ENCODE measurements at regions not wholly inside any gene's neighbourhood (a gene's known extent, or its start where the extent isn't known, plus 50 kb on each side); places are given as distances from the start of the nearest gene placed in this dataset.

DNA sequence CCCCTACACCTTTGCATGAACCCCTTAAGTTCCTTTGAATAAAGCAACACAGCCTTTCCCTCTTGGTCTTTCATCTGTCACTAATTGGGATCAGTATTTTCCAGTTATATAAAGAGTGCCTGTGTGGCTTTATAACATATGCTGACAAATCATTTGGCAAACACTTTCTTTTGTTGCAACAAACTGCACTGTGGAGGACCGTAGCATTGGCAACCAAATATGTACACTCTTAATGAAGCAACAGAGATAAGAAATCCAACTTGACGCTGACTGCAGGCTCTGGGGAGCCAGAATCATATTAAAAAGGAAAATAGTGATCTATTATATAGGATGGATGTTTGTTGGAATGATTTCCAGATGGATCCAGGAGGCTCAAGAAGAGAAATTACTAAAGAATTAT lies 120.1 kb upstream of the PRICKLE2 start:
- no peaks in the 10 kb centered on the region for H4K20me1 ChIP-seq (ENCODE audit: control insufficient read depth, insufficient read depth, low read depth, low read length)
- no peak overlapping the region for H3K4me2 ChIP-seq (ENCODE audit: low read length)
- H3K9me3 ChIP-seq (ENCODE audit: control insufficient read depth, insufficient read depth, low read length), result no peaks in the 10 kb centered on the region
- H3K27me3 ChIP-seq (ENCODE audit: control insufficient read depth, low read length), result 0 out of 2 replicates have a peak, but pooled peaks cover 3% of the 10 kb centered on the region
- H3K79me2 ChIP-seq (ENCODE audit: control insufficient read depth, low read length), result no peaks in the 10 kb centered on the region
- H3K9me2 ChIP-seq (replicated peaks; ENCODE audit: control insufficient read depth, low read length), result no peaks in the 10 kb centered on the region
- H3K27ac ChIP-seq (ENCODE audit: low read depth, low read length), result no peak overlapping the region
- TF ChIP-seq, protein P1, sequence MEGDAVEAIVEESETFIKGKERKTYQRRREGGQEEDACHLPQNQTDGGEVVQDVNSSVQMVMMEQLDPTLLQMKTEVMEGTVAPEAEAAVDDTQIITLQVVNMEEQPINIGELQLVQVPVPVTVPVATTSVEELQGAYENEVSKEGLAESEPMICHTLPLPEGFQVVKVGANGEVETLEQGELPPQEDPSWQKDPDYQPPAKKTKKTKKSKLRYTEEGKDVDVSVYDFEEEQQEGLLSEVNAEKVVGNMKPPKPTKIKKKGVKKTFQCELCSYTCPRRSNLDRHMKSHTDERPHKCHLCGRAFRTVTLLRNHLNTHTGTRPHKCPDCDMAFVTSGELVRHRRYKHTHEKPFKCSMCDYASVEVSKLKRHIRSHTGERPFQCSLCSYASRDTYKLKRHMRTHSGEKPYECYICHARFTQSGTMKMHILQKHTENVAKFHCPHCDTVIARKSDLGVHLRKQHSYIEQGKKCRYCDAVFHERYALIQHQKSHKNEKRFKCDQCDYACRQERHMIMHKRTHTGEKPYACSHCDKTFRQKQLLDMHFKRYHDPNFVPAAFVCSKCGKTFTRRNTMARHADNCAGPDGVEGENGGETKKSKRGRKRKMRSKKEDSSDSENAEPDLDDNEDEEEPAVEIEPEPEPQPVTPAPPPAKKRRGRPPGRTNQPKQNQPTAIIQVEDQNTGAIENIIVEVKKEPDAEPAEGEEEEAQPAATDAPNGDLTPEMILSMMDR (IDR thresholded peaks at IDR 0.05; ENCODE audit: low read depth, low read length, poor library complexity, severe bottlenecking), result no peak
- no peak for TF ChIP-seq EZH2phosphoT487 (IDR thresholded peaks at IDR 0.05; ENCODE audit: borderline replicate concordance, low read length)
- no peaks in the 10 kb centered on the region for H3K4me1 ChIP-seq (ENCODE audit: control insufficient read depth, low read length)
- H3F3A ChIP-seq (ENCODE audit: control insufficient read depth, insufficient read depth), result no peaks in the 10 kb centered on the region
- H3K4me3 ChIP-seq (ENCODE audit: low read length), result no peak overlapping the region
- no peaks in the 10 kb centered on the region for H3K36me3 ChIP-seq (ENCODE audit: control insufficient read depth, low read length)

DNA sequence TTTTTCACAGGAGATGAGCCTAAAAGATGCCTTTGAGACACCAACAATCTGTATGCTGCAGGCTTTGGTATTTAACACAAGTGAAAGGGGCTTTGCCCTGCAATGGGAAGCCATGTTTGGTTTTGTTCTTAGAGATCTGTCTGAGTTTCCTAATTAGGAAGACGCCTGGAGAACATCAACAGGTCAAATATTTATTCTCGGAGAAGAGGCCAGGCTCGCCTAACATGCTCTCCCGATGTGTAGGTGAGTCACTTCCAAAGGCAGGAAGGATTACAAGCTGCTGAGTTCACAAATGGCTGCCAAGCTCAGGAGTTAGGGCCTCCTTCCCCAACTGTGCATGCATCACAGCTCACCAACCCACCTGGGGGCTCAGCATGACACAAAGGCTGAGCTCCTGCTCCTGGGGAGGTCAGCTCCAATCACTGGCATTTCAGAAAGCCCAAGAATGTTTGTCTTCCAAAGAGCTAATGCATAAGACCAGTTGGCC lies 119.5 kb upstream of the PRICKLE2 start:
- TF ChIP-seq, protein P1 (IDR thresholded peaks at IDR 0.05; ENCODE audit: low read depth, low read length, poor library complexity, severe bottlenecking), result no peak
- TF ChIP-seq EZH2phosphoT487 (IDR thresholded peaks at IDR 0.05; ENCODE audit: borderline replicate concordance, low read length), result no peak
- no peaks in the 10 kb centered on the region for H3K79me2 ChIP-seq (ENCODE audit: control insufficient read depth, low read length)
- H3K9me2 ChIP-seq (replicated peaks; ENCODE audit: control insufficient read depth, low read length), result no peaks in the 10 kb centered on the region
- no peak overlapping the region for H3K4me2 ChIP-seq (ENCODE audit: low read length)
- H3K36me3 ChIP-seq (ENCODE audit: control insufficient read depth, low read length), result no peaks in the 10 kb centered on the region
- no peaks in the 10 kb centered on the region for H3K9me3 ChIP-seq (ENCODE audit: control insufficient read depth, insufficient read depth, low read length)
- no peaks in the 10 kb centered on the region for H4K20me1 ChIP-seq (ENCODE audit: control insufficient read depth, insufficient read depth, low read depth, low read length)
- H3K4me1 ChIP-seq (ENCODE audit: control insufficient read depth, low read length), result no peaks in the 10 kb centered on the region
- no peak overlapping the region for H3K27ac ChIP-seq (ENCODE audit: low read depth, low read length)
- 0 out of 2 replicates have a peak, but pooled peaks cover 3% of the 10 kb centered on the region for H3K27me3 ChIP-seq (ENCODE audit: control insufficient read depth, low read length)
- H3K4me3 ChIP-seq (ENCODE audit: low read length), result no peak overlapping the region
- no peaks in the 10 kb centered on the region for H3F3A ChIP-seq (ENCODE audit: control insufficient read depth, insufficient read depth)

DNA sequence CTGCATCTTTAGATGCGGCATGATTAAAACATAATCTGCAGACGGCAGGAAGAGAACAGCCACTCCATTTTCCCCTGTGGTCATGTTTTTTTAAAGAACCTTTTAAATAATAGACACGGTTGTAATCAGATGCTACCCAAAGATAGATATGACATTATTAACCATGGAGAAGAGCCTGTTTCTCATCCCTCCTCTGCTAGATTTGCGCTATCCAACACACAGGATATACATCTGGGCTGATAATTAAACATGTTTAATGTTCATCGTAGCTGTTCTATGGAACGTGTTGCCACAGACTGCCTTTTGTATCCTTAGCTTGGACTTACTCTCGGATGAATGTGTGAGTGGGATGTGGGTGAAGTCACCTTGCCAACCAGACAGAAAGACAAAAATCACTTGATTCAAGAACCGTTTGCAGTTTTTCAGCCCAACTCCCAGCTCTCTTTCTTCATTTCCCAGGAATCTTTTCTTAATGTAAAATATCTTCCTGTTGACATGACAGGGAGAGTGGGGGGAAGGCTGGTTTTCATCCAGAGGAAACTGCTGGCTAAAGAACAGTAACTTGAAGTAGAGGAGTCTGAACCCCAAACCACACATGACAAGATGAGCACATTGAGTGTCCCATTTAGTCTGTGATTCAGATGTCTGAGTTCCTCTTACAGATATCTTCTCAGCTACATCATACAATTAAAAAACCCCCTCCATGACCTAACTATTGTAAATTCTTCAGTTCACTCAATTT lies 118.6 kb upstream of the PRICKLE2 start:
- H3K36me3 ChIP-seq (ENCODE audit: control insufficient read depth, low read length), result no peaks in the 10 kb centered on the region
- H3K27ac ChIP-seq (ENCODE audit: low read depth, low read length), result no peak overlapping the region
- no peak overlapping the region for H3K4me3 ChIP-seq (ENCODE audit: low read length)
- no peaks in the 10 kb centered on the region for H3F3A ChIP-seq (ENCODE audit: control insufficient read depth, insufficient read depth)
- no peaks in the 10 kb centered on the region for H3K4me1 ChIP-seq (ENCODE audit: control insufficient read depth, low read length)
- H3K4me2 ChIP-seq (ENCODE audit: low read length), result no peak overlapping the region
- H3K9me2 ChIP-seq (replicated peaks; ENCODE audit: control insufficient read depth, low read length), result no peaks in the 10 kb centered on the region
- H3K79me2 ChIP-seq (ENCODE audit: control insufficient read depth, low read length), result no peaks in the 10 kb centered on the region
- H3K27me3 ChIP-seq (ENCODE audit: control insufficient read depth, low read length), result 0 out of 2 replicates have a peak, but pooled peaks cover 3% of the 10 kb centered on the region
- no peaks in the 10 kb centered on the region for H4K20me1 ChIP-seq (ENCODE audit: control insufficient read depth, insufficient read depth, low read depth, low read length)
- H3K9me3 ChIP-seq (ENCODE audit: control insufficient read depth, insufficient read depth, low read length), result no peaks in the 10 kb centered on the region
- TF ChIP-seq, protein P1 (IDR thresholded peaks at IDR 0.05; ENCODE audit: low read depth, low read length, poor library complexity, severe bottlenecking), result no peak
- no peak for TF ChIP-seq EZH2phosphoT487 (IDR thresholded peaks at IDR 0.05; ENCODE audit: borderline replicate concordance, low read length)
